ENCODE measurements at regions not wholly inside any gene's neighbourhood (a gene's known extent, or its start where the extent isn't known, plus 50 kb on each side); places are given as distances from the start of the nearest gene placed in this dataset.
A peak's percentile ranks its signal among the peaks of the same experiment; 100 is the strongest.

GRCh38 chr5:87954121-87954520 is 314.5 kb downstream of the TMEM161B start:
- DNase-seq (ENCODE audit: low read depth), result no peak

DNA sequence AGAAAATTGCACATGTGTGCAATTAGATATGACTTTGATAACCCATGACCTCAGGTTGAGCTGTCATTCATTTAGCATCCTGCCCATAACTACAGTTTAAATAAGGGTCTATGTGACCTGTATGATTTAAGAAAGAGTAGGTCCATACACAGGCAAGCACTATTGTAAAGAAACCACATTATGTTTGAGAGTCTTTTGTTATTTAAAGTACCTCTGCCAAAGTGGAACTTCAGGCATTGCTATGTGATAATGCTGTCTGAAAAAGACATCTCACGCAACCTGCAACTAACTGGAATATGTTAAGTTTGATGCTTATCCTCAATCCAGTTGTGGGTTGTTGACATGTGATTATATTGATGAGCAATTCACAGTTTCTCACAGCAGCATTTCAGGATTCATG is 317.0 kb downstream of the TMEM161B start:
- DNase-seq (ENCODE audit: low read depth), result no peak

- no peak for DNase-seq (ENCODE audit: low read depth)
Measured at GRCh38 chr5:87949676-87950631, 318.7 kb downstream of the TMEM161B start.

- no peak for DNase-seq (ENCODE audit: low read depth)
Measured at GRCh38 chr5:87948486-87948885, 320.2 kb downstream of the TMEM161B start.

DNA sequence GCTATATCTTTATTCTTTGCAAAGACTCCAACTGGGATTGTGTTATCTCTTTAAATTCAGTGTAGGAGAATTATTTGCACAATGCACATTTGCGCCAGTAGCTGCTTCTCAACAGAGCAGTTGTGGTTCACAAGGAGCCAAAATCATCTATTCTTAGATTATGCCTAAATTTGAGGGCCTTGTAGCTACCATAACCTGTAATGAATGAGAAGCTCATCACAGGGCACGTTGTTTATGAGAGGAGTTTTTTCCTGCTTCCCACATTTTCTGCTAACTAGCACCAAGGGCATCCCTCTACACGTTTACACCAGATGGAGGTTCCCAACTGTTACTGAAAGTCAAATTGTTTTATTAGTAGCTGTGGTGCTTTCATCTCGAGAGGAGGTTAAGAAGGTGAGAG is 322.4 kb downstream of the TMEM161B start:
- no peak for DNase-seq (ENCODE audit: low read depth)

DNA sequence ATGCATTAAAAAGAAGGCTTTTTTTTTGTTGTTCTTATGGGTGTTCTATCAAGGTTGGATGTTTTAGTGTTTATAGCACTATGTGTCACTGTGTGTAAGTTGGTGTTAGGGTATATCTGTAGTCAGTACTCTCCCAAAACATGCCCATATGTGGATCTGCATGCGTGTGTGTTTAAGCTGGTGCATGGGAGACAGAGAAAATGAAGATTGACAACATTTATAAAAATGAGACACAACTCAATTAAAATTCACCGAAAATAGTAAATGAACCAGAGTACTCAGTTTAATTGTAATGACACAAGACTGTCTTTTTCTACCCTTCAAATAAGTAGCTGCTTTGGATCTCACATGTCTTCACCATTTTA is 323.4 kb downstream of the TMEM161B start:
- DNase-seq (ENCODE audit: low read depth), result no peak

- no peak for DNase-seq (ENCODE audit: low read depth)
Measured at GRCh38 chr5:87944553-87945285, 323.9 kb downstream of the TMEM161B start.

DNA sequence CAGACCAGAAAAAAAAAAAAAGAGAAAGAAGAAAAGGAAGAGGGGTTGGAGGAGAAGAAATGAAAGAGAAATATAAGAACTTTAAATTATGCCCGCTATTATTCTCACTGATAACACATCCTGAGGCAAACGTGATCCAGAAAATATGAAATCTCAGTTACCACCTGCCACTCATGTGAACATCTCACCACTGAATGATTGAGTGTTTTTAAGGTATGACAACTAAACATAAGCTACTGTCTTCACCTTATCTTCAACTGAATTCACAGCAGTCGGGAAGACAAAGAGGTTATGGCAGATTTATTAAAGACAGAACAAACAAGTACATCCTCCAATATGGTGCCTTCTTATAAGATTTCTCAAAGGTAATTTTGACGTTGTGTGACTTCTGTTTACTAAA is 327.9 kb downstream of the TMEM161B start:
- DNase-seq (ENCODE audit: low read depth), result no peak

GRCh38 chr5:87936667-87937066 is 332.0 kb downstream of the TMEM161B start:
- DNase-seq (ENCODE audit: low read depth), result no peak

GRCh38 chr5:87924436-87924835 is 344.2 kb downstream of the TMEM161B start:
- peak; percentile 39 for DNase-seq (ENCODE audit: low read depth)

- DNase-seq (ENCODE audit: low read depth), result no peak
Measured at GRCh38 chr5:87916320-87916719, 352.3 kb downstream of the TMEM161B start.

DNA sequence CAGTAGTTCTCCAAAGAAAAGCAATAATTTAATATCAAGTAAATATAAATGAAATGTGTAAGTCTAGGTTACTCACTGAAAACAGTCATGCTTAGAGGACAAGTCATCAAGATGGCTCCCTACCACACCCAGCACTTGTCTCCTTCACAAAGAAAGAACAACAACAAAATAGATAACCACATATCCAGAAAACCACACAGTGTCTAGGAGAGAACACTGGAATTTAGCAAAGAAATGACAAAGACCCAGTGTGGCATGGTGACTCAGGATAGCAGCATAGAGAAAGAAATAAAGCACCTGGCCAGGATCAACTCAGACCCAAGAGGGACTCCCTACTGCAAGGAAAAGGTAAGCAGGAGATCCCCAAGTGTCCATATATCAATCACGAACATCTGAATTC is 356.2 kb downstream of the TMEM161B start:
- peak; percentile 74 for DNase-seq (ENCODE audit: low read depth)

GRCh38 chr5:87909382-87909781 is 359.3 kb downstream of the TMEM161B start:
- no peak for DNase-seq (ENCODE audit: low read depth)

GRCh38 chr5:87906962-87907361 is 361.7 kb downstream of the TMEM161B start:
- no peak for DNase-seq (ENCODE audit: low read depth)

GRCh38 chr5:87900419-87900818 is 368.2 kb downstream of the TMEM161B start:
- DNase-seq (ENCODE audit: low read depth), result peak; percentile 15

- peak; percentile 32 for DNase-seq (ENCODE audit: low read depth)
Measured at GRCh38 chr5:87899721-87900131, 368.9 kb downstream of the TMEM161B start.

GRCh38 chr5:87899208-87899661 is 369.4 kb downstream of the TMEM161B start:
- peak; percentile 73 for DNase-seq (ENCODE audit: low read depth)

DNA sequence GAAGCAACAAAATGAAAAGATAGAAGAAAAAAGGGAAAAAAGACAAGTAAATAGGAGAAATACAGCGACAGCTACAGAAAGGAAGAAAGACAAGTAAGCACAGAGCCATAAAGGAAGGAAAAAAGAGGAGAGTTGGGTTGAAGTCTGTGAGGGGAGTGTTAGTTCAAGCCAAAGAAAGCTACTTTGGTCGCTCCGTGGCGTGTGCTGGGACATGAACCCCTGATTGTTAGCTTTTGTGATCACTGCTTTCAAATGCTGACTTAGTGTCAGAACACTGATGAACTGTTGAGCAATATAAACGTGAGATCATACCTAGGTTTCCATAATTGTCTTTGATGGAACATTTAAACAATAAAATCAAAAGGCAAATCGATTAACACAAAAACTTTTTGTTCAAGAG is 370.1 kb downstream of the TMEM161B start:
- DNase-seq (ENCODE audit: low read depth), result no peak

DNA sequence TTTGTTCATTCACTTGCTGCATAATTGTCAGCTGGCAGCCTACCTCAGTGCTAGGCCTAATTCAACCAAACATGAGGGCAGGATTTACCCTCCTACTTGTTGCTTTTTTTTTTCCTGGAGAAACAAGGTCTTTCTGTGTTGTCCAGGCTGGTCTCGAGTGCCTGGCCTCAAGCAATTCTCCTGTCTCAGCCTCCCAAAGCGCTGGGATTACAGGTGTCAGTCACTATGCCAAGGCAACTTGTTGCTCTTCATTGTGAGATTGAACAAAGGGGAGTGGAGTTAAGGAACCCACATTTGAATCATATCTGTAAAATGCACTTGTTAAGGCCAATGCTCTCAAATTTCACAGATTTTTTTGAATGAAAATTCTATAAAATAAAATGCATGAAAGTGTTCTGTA is 380.5 kb downstream of the TMEM161B start:
- no peak for DNase-seq (ENCODE audit: low read depth)

DNA sequence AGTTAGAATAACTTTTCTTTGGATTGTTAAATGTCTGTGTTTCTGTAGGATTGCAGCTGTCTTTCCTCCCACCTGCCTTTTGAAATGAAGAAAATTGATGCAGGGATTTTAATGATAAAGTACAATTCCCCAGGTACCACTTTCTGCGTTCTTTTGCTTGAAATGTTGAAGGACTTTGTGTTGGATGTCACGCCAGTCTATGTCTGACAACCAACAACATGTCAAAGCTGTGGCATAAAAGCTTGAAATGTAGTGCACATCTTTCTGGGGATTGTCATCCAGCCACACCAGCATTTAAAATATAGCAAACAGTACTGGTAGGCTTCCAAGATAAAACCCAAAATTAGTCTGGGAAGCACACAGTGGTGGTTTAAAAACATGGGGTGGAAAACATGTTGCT is 381.4 kb downstream of the TMEM161B start:
- DNase-seq (ENCODE audit: low read depth), result no peak

DNA sequence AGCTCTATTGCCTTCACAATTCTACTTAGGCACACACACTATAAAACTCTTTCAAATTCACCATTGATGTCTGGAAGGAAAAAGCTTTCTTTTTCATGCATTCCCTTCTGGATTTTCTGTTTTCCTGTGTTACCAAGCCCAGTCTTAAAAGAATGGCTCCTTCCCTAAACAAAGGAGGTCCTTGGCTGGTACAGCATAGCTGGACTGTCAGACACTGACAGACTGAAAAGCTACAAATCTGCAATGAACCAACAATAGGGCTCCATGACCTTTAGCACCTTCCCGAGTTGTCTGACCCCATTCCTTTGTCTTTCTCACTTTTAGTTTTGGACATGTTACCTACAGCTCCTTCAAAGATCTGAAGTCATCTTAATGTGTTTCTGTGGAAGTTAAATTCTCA is 382.5 kb downstream of the TMEM161B start:
- DNase-seq (ENCODE audit: low read depth), result no peak

- DNase-seq (ENCODE audit: low read depth), result peak; percentile 7
Measured at GRCh38 chr5:87885758-87886157, 382.9 kb downstream of the TMEM161B start.

DNA sequence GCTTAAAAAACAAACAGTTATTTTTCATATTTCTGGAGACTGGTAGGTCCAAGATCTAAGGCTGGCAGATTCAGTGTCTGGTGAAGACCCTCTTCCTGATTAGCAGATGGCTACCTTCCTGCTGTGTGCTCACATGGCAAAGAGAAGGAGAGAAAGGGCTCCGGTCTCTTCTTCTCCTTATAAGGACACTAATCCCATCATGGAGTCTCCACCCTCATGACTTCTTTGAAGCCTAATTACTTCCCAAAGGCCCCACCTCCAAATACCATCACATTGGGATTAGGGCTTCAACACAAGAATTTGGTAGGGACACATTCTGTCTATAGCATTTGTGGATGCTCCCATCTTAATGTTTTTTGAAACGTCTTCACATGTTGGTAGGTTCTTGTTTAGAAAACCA is 391.1 kb downstream of the TMEM161B start:
- DNase-seq (ENCODE audit: low read depth), result no peak

Data from HT1080 (cell line).